Colonic mucosa (tissue), 4 donors: ENCODE measurements at regions not wholly inside any gene's neighbourhood (a gene's known extent, or its start where the extent isn't known, plus 50 kb on each side); places are given as distances from the start of the nearest gene placed in this dataset.

ENCODE experiments used
- DNase-seq: peaks from one replicate; pipeline ENCODE4 v3.0.0-alpha.2; 2020
- H3K27ac ChIP-seq: fragments of 200-600 bp; one replicate; pipeline ENCODE4 v1.8.0; 2021
- H3K27me3 ChIP-seq: fragments of 200-600 bp; one replicate; pipeline ENCODE4 v1.8.0; 2021
- H3K36me3 ChIP-seq: fragments of 200-600 bp; one replicate; pipeline ENCODE4 v1.8.0; 2021
- H3K4me1 ChIP-seq: fragments of 200-600 bp; one replicate; pipeline ENCODE4 v1.8.0; 2021; ENCODE audit warnings: mild to moderate bottlenecking
- H3K4me3 ChIP-seq: fragments of 200-600 bp; one replicate; pipeline ENCODE4 v1.8.0; 2021
- H3K9ac ChIP-seq, 2 donors: one replicate each; pipeline ENCODE4 v1.7.0; 2013; ENCODE audit warnings: control low read depth in 2 of 2, low read depth in 2 of 2, low read length in 2 of 2
- H3K9me3 ChIP-seq: fragments of 200-600 bp; one replicate; pipeline ENCODE4 v1.8.0; 2021
- intact Hi-C: fragments of 100-400 bp; cut with DNase I; formaldehyde crosslinking; loops from one replicate; pipeline ENCODE4 v1.14.1; 2022
- TF ChIP-seq, protein P1 (sequence below): fragments of 200-600 bp; IDR thresholded peaks from one replicate; pipeline ENCODE4 v1.8.0; 2022; ENCODE audit warnings: antibody characterized with exemption, mild to moderate bottlenecking
- donor health status: healthy.
- donor health status: DM: no; HTN: no; CAD: no.
- donor health status: DM: no; HTN: no; CAD: no.

DNA sequence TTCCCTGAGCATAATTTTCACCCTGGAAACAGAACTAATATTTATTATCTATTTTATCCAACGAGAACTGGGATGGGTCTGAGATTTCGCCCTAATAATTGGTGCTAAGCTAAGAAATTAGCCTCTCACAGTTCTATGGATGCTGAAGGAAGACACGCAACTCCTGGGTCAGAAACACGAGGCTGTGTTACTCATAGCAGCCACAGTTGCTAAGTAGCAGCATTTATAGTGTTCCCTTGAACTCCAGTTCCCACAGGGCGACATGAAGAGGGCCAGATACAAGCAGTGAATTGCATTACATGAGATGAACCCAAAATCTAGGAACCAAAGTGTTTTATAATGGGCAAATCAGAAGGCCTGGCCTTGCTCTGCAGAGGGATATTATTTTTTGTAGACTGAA, 109.8 kb upstream of the AGR3 start:
- Histone ChIP-seq H3K9me3 (no peaks in the 10 kb centered on the region), H3K4me3 (no peak overlapping the region), H3K27me3 (no peaks in the 10 kb centered on the region), H3K27ac (no peak overlapping the region), H3K9ac (no peak overlapping the region), H3K36me3 (no peaks in the 10 kb centered on the region), H3K4me1 (no peaks in the 10 kb centered on the region)
- TF ChIP-seq, protein P1, sequence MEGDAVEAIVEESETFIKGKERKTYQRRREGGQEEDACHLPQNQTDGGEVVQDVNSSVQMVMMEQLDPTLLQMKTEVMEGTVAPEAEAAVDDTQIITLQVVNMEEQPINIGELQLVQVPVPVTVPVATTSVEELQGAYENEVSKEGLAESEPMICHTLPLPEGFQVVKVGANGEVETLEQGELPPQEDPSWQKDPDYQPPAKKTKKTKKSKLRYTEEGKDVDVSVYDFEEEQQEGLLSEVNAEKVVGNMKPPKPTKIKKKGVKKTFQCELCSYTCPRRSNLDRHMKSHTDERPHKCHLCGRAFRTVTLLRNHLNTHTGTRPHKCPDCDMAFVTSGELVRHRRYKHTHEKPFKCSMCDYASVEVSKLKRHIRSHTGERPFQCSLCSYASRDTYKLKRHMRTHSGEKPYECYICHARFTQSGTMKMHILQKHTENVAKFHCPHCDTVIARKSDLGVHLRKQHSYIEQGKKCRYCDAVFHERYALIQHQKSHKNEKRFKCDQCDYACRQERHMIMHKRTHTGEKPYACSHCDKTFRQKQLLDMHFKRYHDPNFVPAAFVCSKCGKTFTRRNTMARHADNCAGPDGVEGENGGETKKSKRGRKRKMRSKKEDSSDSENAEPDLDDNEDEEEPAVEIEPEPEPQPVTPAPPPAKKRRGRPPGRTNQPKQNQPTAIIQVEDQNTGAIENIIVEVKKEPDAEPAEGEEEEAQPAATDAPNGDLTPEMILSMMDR: no peak
- intact Hi-C loops: no loop called here
- no peak for DNase-seq

DNA sequence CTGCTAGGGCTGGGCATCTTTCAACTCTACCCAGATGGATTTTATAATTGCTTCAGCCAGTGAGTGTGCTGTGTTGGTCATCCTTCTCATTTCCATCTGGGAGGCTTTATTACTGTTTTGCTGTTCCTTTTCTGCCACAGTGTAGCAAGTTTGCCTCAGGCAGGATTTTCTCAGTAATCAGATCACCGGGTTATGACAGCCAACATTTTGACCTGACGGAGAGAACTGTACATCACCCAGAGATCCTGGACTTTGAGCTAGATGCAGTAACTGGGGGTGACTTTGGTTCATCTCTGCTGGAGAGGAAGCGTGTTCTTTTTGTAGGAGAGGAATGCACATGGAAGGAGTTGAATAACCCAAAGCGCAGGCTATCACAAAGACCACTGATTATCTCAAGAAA, 111.8 kb upstream of the AGR3 start:
- TF ChIP-seq, protein P1: no peak
- no peak overlapping the region for H3K9ac ChIP-seq
- no peaks in the 10 kb centered on the region for H3K4me1 ChIP-seq
- DNase-seq: no peak
- intact Hi-C loops: no loop called here
- H3K9me3 ChIP-seq: no peaks in the 10 kb centered on the region
- no peak overlapping the region for H3K27ac ChIP-seq
- H3K27me3 ChIP-seq: no peaks in the 10 kb centered on the region
- no peaks in the 10 kb centered on the region for H3K36me3 ChIP-seq
- H3K4me3 ChIP-seq: no peak overlapping the region

DNA sequence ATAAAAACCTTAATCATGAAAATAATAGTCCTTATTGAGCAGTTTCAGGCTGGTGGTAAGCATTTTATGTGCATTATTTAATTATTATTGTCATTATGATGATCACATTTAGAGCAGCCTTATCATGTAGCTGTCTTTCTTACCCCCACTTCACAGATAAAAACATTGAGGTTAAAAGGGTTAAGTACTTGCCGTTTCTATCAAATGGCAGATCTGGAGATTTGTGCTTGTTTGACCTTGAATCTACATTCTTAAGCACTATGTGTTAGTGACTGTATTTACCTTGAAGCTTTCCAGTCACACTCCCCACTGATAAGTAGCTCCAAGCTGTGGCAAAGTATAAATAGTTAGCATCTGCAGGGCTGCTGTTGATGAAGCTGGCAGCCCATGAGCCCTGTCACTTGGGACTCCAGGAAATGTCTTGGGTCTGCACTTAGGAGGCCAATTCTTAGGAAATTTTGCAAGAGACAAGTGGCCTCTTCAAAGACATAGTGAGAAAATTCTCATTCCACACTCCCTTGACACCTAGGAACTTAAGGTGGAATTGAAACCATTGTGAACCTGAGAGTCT, 116.8 kb upstream of the AGR3 start:
- no peaks in the 10 kb centered on the region for H3K9me3 ChIP-seq
- H3K9ac ChIP-seq: no peak overlapping the region
- no peaks in the 10 kb centered on the region for H3K36me3 ChIP-seq
- no peaks in the 10 kb centered on the region for H3K27me3 ChIP-seq
- intact Hi-C loops: no loop called here
- TF ChIP-seq, protein P1: no peak
- H3K4me1 ChIP-seq: no peaks in the 10 kb centered on the region
- no peak overlapping the region for H3K4me3 ChIP-seq
- no peak for DNase-seq
- no peak overlapping the region for H3K27ac ChIP-seq

DNA sequence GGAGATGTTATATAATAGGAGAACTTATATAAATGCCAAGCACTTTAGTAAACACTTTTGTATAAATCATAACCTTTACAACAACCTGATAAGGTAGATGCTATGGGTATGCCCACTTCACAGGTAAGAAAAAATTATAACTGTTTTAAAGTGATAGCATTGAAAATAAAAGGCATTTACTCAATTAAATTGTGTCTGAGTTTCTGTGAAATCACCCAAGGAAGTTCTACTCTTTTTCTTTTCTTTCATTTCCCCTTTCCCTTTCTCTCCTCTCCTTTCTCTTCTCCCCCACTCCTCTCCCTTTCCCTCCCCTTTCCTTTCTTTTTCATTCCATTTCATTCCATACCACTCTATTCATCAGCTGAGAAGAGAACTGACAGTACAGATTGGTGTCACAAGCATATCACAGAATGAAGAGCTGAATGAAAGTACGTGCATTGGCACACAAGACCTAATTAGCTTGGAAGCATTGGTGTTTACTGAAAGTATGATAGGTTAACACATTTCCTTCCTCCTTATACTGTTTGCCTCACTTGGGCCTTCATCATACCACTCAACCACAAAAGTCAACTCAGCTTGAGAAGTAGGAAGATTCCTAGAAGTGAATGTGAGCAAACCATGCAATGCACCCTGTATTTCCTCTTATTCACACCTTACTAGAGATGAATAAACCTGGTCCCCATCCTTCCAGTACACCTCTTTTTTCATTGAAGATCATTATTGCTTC, 117.9 kb upstream of the AGR3 start:
- no peak overlapping the region for H3K27ac ChIP-seq
- no peak overlapping the region for H3K4me3 ChIP-seq
- no peaks in the 10 kb centered on the region for H3K36me3 ChIP-seq
- H3K27me3 ChIP-seq: no peaks in the 10 kb centered on the region
- no peaks in the 10 kb centered on the region for H3K9me3 ChIP-seq
- TF ChIP-seq, protein P1: no peak
- no peaks in the 10 kb centered on the region for H3K4me1 ChIP-seq
- H3K9ac ChIP-seq: no peak overlapping the region
- intact Hi-C loops: no loop called here
- DNase-seq: no peak

DNA sequence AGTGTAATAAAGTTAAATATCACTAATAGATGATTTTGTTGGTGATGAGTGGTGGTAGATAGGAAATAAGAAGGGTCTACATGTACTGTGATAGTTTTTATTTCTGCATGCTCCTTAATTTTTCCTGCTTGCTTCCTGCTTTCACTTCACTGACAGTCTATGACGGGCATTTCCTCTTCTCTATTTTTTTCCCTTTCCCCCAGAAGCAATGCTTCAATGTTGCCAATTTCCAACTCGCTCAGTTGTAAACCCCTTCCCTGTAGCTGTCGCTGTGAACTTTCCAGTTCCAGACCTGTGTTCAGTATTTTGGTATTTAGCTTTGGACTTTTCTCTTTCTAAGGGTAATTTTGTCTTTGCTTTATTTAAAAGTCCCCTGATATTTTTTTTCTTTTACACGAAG, 123.5 kb upstream of the AGR3 start:
- Histone ChIP-seq H3K36me3 (no peaks in the 10 kb centered on the region), H3K4me1 (no peaks in the 10 kb centered on the region), H3K4me3 (no peak overlapping the region), H3K9ac (no peak overlapping the region), H3K27ac (no peak overlapping the region), H3K9me3 (no peaks in the 10 kb centered on the region), H3K27me3 (no peaks in the 10 kb centered on the region)
- DNase-seq: no peak
- intact Hi-C loops: no loop called here
- TF ChIP-seq, protein P1: no peak
